NCI-H1930 (cell line): ENCODE measurements at regions not wholly inside any gene's neighbourhood (a gene's known extent, or its start where the extent isn't known, plus 50 kb on each side); places are given as distances from the start of the nearest gene placed in this dataset.
"Not testable (repeated sequence)": the region's sequence is repeated elsewhere in the genome, so short reads cannot be mapped to it uniquely, and the experiment has no call there.

ENCODE experiments used
- DNase-seq, 2 experiments: peaks; one replicate each; lab custom pipeline; 2025; lab: John Stamatoyannopoulos, UW

DNA sequence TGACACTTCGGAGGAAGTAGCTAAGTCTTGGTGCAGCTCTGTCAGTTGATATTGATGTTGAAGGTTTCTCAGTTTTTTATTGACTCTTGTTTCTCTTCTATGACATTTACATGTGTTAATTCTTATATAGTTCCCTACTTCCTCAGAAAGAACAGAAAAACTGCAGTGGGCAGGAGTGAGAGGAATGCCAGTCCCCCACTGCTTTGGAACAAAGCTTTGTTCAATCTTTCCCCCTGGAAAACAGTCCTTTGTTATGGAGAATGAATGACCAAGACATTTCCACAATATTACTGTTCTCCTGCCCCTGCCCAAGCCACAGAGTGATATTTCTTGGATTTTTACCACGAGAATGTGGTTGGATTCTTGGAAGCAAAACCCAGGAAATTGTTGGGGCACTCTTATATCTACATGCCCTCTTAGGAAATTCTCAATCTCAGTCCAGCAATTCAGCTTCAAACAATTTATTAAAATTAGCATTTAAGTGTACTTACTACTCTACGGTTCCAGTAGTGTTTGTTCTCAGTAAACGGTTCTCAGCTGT, 258.0 kb upstream of the KCND2 start:
- no peak for DNase-seq

DNA sequence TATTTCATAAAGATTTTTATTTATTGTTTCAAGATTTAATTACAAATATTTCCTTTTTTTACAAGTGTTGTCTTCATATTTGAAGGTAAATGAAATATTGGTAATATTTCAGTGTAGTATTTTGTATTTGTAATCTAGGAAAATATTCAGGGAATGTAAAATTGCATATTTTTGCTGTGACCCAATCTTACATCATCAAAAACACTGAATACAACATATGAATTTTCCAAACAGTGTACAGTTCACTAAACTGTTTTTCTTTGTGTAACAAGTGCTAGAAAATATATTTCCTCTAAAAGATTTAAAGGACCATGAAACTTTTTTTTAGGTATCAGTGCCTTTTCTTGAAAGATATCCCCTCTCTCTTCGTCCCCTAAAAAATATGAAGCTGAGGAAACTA, 251.9 kb upstream of the KCND2 start:
- no peak for DNase-seq

DNA sequence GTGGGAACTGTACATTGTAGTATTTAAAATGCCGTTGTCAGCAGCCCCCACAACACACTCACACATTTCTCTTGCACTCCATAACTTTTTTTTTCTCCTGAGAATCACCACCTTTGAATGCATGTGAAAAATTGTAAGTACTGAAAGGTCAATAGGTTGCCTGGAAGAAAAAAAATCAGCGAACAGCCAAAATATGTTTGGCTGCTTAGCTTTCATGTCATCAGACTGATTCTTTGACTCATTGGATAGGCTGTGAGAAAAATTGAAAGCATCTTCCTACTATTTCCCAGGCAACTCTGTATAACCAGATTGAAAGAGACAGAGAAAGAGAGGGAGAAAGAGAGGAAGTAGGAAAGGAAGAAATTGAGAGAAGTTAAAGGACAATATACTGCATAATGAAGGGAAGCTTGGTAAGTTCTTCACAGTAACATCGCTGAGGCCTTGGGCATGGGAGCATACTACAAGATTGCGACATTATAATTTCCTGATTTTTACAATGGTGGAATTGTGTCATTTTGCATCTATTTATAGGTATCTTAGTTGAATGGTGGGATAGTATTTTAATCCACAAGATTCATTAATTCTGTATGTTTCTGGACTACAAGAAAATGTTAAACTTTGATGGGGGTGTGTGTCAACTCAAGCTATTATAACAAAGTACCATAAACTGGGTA, 249.3 kb upstream of the KCND2 start:
- no peak for DNase-seq

DNA sequence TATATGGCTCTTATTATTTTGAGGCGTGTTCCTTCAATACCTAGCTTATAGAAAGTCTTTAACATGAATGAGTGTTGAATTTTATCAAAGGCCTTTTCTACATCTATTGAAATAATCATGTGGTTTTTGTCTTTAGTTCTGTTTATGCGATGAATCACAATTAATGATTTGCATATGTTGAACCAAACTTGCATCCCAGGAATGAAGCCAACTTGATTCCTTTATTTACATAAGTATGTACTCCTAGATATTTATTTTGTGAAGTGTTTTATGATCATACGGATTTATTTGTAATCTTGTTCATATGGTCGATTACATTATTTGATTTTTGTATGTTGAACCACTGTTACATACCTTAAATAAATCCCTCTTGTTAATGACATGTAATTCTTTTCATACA, 244.3 kb upstream of the KCND2 start:
- no peak for DNase-seq

DNA sequence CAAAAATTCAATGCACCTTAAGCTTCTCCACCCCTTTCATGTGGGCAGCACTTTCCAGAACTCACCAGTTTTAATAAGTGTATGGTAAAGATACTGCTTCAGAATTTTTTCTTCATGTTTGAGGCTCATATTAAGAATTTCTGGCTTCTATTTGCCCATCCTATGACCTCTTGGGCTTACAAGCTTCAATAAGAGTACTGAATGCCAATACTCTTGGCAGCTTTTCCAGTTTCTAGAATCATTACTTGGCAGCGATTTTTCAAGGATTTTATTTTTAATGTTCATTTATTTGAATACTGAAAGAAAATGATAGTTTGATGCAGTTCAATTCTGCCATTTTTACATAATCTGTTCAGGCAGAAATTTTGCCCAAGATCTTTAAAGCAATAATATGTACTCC, 242.1 kb upstream of the KCND2 start:
- no peak for DNase-seq

DNA sequence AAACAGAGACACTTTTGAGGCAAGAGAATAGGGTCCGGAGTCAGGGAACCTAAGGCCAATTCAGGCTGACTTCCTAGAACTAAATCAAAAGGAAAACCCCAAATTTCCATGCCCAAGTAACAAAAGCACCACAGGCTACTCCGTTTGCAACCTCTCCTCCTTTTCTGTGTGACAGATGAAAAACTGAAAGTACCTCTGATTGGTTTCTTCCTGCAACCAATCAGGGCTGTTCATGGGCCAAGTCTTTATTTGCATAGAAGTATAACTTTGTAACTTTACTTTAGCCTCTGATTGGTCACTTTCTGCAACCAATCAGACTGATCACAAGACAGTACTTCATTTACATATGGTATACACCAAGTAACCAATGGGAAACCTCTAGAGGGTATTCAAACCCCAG, 239.9 kb upstream of the KCND2 start:
- no peak for DNase-seq

DNA sequence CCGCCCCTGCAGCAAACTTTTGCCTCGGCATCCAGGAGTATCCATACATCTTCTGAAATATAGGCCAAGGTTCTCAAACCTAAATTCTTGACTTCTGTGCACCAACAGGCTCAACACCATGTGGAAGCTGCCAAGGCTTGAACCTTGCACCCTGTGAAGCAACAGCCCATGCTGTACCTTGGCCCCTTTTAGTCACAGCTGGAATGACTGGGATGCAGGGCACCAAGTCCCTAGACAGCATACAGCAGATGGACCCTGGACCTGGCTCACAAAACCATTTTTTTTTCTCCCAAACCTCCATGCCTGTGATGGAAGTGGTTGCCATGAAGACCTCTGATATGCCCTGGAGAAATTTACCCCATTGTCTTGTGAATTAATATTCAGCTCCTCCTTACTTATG, 233.8 kb upstream of the KCND2 start:
- no peak for DNase-seq

DNA sequence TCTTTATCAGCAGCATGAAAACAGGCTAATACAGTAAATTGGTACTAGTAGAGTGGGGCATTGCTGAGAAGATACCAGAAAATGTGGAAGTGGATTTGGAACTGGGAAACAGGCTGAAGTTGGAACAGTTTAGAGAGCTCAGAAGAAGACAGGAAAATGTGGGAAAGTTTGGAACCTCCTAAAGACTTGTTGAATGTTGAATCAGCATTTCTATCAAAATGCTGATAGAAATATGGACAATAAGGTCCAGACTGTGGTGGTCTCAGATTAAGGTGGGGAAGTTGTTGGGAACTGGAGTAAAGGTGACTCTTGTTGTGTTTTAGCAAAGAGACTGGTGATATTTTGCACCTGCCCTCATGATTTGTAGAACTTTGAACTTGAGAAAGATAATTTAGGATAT, 231.2 kb upstream of the KCND2 start:
- no peak for DNase-seq

DNA sequence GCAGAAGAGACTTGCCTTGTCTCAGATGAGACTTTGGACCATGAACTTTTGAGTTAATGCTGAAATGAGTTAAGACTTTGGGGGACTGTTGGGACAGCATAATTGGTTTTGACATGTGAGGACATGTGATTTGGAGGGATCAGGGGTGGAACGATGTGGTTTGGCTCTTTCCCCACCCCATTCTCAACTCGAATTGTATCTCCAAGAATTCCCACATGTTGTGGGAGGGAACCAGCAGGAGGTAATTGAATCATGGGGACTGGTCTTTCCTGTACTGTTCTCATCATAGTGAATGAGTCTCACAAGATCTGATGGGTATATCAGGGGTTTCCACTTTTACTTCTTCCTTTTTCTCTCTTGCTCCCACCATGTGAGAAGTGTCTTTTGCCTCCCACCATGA, 229.7 kb upstream of the KCND2 start:
- no peak for DNase-seq

DNA sequence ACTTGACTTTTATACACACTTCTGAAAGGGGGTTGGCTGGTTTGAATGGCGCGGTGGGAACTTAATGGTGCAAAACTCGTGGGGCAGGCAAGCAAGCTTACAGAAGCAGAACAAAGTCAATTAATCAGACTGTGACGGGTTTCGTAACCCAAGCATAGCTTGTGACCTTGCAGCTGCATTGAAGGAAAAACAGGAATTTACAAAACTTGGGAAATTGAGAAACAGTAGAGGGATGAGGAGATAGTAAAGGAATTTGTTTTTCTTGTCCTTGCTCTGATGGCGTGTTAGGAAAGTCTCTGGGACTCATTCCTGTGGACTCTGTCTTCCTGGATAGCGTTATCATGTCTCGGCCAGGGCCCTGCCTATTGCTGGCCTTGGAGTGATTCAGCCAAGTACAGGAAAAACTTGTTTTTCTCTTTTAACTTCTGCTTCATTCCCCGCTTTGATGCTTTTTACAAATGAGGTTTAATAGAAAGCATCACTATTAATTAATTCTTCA, 220.0 kb upstream of the KCND2 start:
- DNase-seq = no peak

DNA sequence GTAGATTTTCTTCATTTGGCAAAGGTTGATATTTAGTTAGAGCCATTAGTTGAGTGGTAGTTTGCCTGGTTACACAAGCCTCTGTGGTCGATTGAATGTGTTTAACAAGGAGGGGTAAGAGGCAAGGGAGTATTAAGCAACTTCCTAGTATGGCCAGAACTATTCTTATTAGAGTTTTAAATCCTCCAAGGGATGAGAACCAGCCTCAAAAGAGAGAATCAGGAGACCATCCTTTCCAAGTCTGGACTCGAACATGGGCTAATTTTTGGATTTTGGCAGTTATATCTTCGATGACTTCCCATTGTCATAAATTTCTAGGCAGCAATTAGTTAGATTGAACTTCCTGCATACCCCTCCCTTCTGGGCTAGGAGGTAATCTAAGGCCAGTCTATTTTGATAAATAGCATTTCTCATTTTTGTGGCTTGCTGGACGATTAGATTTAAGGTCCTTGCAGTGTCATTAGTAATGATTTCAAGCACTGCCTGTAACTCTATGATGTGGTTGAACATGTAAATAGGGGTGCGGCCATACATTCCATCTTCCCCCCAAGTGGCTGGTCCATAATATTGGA, 219.5 kb upstream of the KCND2 start:
- DNase-seq = no peak

DNA sequence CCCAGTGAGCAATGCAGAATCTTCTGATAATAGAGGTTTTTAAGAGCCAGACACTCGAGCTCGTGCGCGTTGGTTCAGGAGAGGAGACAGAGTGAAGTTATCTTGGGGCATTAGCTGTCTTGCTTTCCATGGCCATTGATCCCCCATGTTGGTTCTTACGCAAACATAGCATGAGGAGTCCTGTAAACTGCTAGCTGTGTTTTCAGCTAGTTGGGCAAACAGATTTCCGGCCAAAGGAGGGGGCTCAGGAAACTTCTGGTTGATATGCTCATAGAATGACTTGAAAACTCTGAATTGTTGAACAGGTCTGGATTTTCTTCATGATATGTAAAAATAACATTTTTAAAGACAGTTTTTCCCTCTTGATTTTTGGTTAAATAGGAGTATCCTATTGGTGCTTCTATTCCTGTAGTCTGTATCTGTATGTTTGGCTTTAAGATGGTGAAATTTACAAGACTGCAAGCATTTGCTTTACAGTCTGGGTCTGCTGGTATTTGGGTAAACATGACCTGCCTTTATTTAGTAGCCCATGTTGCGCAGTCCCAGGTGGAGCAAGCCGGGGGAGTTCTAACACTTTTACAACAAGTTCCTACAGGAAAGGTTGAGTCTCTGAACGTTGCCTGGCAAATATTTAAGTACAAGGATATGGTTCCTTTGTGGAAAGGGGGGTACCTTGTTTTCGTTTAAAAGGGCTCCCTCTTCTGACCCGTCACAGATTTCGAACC, 218.4 kb upstream of the KCND2 start:
- DNase-seq = no peak

DNA sequence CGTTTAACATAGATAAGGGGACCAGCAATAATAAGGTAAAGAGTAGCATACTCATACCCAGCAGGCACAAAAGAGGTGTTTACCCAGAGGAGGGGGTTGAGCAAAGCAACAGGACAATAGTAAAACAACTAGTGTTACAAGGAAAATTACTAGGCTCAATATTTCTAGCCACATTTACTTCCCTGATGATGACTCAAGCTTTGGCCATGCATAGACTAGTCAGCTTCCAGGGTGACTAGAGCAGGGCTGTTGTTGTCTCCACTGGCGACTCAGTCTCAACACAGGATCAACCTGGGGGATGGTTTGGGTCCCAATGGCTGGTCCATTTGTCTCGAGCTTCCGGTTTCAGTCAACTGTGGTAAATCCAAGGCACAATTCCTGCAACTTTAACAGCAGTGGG, 217.7 kb upstream of the KCND2 start:
- DNase-seq = no peak

DNA sequence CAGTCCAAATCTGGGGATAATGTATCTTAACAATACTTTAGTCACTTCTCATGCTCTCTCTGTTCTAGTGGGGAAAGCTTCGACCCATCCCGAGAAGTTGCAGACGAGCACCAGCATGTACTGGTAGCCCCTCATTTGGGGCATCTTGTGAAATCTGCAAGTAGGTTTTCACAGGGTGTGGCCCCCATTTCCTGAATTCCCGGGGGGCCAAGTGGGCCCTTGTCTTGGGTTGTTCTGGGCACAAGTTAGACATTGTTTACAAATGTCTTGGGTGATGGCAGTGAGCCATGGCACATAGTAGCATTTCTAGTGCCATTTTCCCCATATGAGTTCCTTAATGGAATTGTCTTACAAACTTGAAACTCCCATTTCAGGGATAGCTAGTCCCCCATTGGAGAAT, 216.7 kb upstream of the KCND2 start:
- no peak for DNase-seq

DNA sequence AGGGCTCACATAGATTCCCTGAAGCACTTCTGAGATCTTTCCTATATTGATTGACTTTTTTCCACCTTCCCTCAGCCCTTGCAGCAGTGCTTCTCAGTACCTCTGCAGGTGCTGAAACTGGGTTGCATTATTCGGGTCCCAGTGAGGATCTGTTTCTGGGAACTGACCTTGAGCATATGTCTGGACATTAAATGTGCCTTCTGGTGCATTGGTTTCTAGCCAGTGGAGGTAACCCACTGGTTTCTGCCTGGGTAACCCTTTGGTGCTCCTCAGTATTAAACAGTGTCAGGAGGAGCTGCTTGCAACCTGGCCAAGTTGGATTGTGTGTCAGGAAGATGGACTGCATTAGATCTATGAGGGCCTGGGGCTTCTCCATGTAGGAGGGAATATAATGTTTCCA, 213.3 kb upstream of the KCND2 start:
- no peak for DNase-seq

DNA sequence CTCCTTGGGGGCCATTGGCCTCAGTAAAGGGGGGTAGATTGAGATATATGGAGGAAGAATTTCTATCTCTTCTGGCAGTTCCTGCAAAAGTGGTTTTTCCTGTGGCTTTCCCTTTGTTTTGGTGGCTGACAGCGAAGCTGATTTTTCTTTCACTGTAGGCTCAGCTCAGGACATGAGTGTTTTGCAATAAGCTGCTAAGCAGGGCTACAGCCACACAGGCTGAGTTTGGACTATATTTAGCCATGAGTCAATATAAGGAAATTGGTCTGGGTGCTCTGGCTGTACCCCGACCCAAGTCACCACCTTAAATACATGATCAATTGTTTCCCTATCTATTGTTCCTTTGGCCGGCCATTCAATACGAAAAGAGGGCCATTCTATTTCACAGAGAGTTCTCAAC, 212.7 kb upstream of the KCND2 start:
- DNase-seq = no peak

DNA sequence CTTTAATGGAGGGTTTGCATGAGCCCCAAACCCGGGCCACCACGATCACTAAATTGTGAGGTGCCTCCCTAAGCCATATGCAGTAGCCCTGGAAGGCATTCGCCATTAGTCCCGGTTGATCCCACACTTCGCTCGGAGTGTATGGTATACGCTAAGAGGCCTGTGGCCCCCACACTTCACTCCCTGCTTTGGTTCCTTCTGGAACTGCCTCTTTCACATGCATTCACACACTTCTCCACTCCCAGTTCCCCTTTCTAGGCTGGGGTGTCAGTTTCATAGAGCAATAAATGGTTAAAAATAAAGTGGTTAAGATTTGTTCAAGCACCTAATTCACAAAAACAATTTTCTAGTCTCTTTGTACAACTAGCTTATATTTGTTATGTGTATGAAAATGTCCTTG, 212.1 kb upstream of the KCND2 start:
- no peak for DNase-seq

DNA sequence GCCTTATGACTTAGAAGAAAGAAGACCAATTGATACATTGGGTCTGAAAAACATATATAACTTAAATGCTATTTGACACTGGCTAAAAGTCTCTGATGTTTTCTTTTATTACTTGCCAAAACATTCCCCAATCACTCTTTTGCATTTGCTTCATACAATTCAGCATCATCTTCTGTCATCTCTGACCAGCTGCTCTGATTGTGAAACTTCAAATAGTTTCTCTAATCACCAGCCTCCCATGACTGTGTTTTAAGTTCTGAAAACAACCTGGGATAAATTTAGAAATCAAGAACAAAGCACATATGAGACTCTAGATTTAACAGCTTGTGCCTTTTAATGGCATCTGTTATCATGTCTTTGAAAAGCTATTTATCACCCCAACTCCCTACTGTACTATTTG, 208.4 kb upstream of the KCND2 start:
- DNase-seq = no peak

DNA sequence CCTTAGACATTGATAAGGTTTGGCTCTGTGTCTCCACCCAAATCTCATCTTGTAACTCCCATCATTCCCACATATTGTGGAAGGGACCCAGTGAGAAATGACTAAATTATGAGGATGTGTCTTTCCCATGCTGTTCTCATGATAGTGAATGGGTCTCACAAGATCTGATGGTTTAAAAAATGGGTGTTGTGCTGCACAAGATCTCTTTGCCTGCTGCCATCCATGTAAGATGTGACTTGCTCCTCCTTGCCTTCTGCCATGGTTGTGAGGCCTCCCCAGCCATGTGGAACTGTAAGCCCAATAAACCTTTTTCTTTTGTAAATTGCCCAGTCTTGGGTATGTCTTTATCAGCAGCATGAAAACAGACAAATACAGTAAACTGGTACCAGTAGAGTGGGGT, 206.1 kb upstream of the KCND2 start:
- DNase-seq = not testable (repeated sequence)

DNA sequence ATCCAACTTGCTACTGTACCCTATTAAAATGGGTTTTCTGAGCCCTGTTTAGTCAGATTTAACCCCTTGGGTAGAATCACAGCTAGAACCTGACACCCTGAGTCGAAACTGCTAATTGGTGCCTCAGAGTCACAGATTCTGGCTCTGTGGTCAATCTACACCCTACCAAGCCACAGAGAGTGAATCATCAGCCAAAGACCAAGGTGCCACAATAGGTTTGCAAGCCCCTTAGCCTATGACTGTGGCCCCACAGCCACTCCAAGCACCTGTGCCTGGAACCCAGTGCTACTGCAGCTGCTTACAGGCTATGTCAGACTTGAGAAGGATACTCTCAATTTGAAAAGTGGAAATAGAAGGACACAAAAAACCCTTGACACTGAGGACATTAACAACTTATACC, 202.8 kb upstream of the KCND2 start:
- no peak for DNase-seq

DNA sequence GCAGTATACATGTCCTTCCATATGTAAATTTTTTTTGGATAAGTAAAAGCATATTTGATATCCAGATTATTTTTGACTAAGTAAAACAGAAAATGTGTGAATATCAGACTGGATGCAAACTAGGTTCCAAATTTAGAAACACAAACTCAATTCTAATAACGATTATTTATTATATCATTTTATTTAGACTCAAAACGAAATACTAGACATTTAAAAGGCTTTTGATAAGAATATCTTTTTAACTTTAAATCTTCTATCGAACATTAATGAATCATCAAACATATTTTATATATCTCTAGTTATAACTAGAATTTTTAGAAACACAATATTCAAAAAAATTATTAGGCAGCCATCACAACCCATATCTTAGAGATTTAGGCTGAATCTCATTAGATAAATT, 195.2 kb upstream of the KCND2 start:
- no peak for DNase-seq

DNA sequence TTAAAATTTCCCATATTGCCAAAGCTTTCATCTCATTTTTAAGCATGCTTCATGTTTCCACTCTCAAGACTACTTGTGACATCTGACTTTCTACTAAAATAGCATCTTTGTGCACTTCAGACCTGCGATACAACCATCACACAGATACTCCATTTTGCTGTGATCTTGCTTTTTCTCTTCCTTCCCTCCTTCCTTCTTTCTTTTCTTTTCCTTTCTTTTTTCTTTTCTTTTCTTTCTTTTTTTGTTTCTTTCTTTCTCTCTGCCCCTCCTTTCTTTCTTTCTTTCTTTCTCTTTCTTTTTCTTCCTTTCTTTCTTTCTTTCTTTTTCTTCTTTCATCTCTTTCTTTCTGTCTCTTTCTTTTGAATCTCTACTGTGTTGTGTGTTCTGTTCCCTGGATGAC, 194.0 kb upstream of the KCND2 start:
- no peak for DNase-seq

DNA sequence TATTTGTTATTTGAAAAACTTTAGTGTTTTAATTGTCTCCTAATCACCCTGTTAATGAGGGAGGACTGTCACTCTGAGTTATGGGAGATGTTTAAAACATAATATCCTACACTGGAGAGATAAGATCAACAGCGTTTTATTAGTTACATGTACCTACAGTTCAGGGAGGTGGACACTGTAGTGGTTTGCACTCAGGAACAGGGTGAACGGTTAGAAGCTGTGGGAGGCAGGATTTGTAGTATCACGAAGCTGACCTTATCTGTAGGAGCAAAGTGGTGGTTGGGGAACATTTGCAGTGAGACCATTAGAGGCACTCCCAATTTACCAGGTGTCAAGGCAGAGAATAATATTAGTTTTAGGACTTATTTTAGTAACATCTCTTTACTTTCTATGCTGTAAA, 193.3 kb upstream of the KCND2 start:
- DNase-seq = no peak
